ENCODE measurements at regions not wholly inside any gene's neighbourhood (a gene's known extent, or its start where the extent isn't known, plus 50 kb on each side); places are given as distances from the start of the nearest gene placed in this dataset.

DNA sequence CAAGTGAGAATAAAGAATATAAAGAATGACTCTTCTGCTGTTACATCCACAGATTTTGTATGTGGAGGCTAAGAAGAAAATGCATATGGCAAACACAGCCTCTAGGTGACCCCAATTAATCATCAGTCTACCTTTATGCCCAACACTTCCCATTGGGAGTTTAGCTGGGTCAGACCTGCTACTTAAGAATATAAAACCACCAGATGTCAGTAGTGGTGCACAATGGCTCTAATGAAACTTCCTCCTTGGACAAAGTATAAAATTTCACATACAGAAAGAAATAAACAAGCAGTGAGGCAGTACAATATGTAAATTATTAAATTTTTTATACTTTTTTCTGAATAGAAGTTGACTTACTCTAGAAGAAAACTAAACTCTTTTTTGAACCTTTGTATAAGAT is 539.9 kb downstream of the BRINP1 start:
- no peak for DNase-seq

GRCh38 chr9:118832371-118832770 is 536.9 kb downstream of the BRINP1 start:
- no peak for DNase-seq

- DNase-seq, result no peak
Observed at GRCh38 chr9:118836891-118837290, 532.3 kb downstream of the BRINP1 start.

- no peak for DNase-seq
Observed at GRCh38 chr9:118871531-118871930, 497.7 kb downstream of the BRINP1 start.

DNA sequence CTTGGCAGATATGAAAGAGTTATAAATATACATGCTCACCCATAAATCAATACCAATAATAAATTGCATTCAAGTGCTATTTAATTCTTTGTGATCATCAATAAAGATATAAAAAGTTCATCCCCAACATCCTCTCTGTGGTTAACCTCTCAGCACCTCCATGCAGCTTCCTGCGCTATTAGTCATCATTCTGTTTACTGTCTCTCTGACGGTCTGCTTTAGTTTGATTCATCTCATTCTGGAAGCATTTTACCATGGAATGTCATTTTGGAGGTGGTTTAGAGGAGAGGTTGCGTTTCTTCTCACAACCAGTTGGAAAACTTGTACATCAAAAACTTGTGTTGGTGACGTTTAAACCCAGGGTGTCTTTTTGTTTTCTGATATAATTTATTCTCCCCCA is 486.6 kb downstream of the BRINP1 start:
- no peak for DNase-seq

- no peak for DNase-seq
Observed at GRCh38 chr9:118883411-118883810, 485.8 kb downstream of the BRINP1 start.

- DNase-seq, result no peak
Observed at GRCh38 chr9:118891213-118891612, 478.0 kb downstream of the BRINP1 start.

DNA sequence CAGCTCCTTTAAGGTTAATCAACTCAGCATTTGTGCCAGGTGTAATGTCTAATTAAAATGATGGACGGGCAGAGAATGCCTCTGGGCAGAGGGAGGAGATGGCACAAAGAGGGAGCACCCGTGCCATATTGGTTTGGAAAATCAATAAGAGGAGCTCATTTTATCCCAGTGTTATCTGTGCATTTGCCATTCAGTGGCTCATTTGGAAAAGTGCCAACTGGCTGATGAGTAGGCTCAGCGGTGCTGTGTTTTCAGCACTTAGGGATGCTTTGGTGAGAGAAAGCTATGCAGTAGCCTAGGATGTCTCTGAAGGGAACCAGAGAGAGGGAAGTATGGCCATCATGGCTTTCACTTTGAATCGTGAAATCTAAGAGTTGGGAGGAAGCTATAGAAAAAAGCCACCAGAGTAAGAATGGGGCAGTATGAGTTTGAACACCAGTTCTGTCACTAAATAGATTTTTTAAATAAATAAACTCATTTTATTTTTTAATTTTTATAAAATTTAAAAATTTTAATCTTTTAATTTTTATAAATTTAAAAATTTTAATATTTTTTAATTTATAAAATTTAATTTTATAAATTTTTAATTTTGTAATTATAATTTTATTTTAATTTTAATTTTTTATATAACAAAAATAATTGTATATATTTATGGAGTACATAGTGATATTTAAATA is 472.8 kb downstream of the BRINP1 start:
- no peak for DNase-seq

DNA sequence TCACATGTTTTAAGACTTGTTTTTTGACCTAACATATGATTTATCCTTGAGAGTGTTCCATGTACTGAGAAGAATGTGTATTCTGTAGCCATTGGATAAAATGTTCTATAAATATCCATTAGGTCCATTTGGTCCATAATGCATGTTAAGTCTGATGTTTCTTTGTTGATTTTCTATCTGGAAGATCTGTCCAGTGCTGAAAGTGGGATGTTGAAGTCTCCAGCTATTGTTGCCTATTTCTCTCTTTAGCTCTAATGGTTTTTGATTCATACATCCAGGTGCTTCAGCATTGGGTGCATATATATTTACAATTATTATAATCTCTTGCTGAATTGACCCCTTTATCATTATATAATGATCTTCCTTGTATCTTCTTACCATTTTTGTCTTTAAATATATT is 451.1 kb downstream of the BRINP1 start:
- no peak for DNase-seq

DNA sequence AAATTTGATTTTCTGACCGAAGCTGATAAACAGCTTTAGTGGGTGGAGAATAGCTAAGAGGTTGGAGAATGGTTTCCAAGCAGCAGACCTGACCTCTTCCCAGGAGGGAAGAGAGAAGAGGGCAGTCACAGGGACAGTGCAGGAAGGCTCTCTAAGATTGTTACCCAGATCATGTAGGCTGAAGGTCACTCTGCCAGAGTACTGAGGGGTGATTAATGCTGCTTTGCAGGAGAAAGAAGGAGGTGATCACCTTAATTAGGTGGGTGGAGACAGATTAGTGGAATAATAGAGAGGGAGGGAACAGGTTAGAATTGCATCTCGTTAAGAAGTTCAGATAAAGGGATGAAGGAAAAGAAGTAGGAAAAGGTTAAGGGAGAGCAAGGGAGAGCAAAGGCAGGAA is 440.5 kb downstream of the BRINP1 start:
- DNase-seq, result no peak

GRCh38 chr9:118929287-118929686 is 439.9 kb downstream of the BRINP1 start:
- DNase-seq, result no peak

- no peak for DNase-seq
Observed at GRCh38 chr9:118931941-118932340, 437.3 kb downstream of the BRINP1 start.

DNA sequence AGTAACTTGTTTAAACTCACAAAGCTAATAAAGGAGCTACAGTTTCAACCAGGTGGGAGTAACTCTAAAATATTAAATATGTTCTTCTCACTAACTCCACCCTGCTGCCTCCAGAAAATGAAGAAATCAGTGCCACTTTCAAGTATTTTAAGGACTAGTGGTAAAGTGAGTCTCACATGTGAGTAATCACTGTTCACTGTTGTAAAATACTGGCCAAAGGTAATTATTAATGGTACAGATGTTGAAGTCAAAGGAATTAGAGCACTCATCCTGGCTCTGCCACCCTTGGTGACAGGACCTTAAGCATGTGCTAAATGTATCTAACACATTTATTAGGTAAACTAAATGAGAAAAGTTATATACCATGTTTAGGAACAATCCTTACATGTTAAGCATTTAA is 430.7 kb downstream of the BRINP1 start:
- no peak for DNase-seq

DNA sequence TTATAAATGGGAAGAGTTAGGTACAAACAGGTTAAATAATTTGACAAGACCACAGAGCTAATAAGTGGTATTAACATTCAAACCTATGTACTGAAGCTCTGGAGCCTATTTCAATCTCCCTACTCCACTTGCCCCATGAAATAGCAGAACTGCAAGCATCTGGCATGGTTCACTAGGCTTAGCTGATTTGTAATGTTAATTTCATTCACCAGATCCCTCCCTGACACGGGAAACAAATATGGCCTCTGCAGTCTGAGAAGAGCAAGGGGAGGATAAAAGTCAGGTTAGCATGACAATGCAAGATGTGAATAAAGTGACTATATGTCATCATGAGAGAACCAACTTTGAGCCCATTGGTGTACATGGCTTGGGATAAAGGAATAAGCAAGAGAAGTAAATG is 428.8 kb downstream of the BRINP1 start:
- no peak for DNase-seq

- no peak for DNase-seq
Observed at GRCh38 chr9:118946669-118947068, 422.6 kb downstream of the BRINP1 start.

DNA sequence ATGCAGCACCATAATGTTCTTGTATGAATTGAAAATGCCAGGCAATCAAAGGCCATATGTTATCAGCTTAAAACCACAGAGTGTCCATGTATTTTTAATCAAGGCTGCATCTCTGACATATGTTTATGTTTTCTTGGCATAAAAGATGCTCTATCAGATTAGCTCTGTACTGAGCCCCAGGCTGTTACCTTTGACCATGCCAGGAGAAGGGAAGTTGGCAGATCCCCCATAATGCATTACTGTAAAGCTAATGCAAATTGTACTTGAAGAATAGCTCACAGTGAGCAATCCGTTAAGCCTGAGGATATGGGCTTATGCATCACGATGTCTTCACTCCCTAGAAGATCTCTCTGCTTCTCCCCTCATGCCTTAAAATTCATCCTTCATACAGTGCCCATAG is 414.4 kb downstream of the BRINP1 start:
- DNase-seq, result no peak

DNA sequence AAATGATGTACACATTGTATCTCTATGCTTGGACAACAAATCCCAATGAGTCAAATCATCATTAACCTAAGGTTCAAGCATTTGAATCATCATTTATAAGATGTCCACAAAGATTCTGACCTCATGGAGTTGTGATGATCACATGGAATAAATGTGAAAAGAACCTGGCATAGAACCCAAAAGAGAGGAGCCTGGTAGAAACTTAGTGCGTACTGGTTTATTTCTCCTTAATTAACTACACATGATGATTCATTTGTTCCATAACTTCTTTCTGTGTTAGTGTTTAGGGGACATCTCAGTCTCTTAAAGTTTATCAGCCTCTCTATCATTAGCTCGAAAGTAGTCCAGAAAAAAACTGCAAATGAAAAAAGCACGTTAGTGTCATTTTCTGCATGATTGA is 411.6 kb downstream of the BRINP1 start:
- DNase-seq, result no peak

GRCh38 chr9:118959366-118959765 is 409.9 kb downstream of the BRINP1 start:
- DNase-seq, result no peak

- DNase-seq, result no peak
Observed at GRCh38 chr9:118961857-118962256, 407.4 kb downstream of the BRINP1 start.

- DNase-seq, result no peak
Observed at GRCh38 chr9:118962426-118962825, 406.8 kb downstream of the BRINP1 start.

GRCh38 chr9:118963674-118964073 is 405.6 kb downstream of the BRINP1 start:
- DNase-seq, result no peak

DNA sequence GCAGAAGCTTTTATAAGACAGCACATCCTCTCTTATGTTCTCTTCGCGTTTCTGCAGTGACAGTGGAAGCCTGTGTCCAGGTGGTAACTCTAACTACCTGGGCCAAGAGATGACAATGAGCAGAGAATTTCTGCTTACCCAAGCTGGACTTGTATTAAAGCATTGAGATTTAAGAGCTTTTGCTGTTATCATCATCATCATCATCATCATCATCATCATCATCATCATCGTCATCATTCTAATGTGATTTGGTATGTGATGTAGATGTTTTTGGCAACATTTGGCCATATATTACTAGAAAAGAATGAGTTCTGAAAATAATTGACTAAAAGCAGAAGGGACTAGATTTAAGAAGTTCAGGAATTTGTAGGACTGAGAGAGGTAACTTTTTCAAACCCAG is 401.3 kb downstream of the BRINP1 start:
- DNase-seq, result no peak

GRCh38 chr9:118975736-118976135 is 393.5 kb downstream of the BRINP1 start:
- DNase-seq, result no peak

- DNase-seq, result no peak
Observed at GRCh38 chr9:118976160-118976559, 393.1 kb downstream of the BRINP1 start.

DNA sequence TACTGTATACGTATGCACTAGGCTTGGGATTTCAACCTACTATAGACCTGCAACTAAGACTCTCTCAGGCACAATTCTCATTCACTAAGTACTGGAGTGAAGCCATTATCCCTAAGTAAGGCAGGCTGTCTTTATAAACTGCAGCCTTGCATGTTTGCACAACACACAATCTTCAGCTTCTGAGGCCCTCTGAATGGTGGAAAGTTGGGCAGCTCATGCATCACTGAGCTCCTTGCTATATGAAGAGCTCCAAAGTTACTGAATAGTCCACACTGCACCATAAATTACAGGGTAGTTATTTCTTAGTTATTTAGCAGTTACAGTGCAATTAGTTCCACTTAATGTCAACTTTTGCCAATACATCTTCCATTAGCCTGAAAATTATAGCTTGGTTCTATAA is 384.6 kb downstream of the BRINP1 start:
- no peak for DNase-seq

- DNase-seq, result no peak
Observed at GRCh38 chr9:118985851-118986250, 383.4 kb downstream of the BRINP1 start.

All from CD4-positive, alpha-beta T cell treated with Interleukin-21 for 1 hour (primary cell).